GM21576 (cell line): ENCODE measurements at regions not wholly inside any gene's neighbourhood (a gene's known extent, or its start where the extent isn't known, plus 50 kb on each side); places are given as distances from the start of the nearest gene placed in this dataset.
"Not testable (repeated sequence)": the region's sequence is repeated elsewhere in the genome, so short reads cannot be mapped to it uniquely, and the experiment has no call there.

ENCODE experiments used
- ATAC-seq: cut with Tn5 transposase; IDR thresholded peaks from one replicate; pipeline ENCODE4 v1.9.1; 2021; ENCODE audit warnings: mild to moderate bottlenecking, moderate library complexity; ENCODE audit not compliant: unreplicated experiment

- no peak for ATAC-seq
Measured at GRCh38 chr7:15837306-15837950, 150.9 kb upstream of the MEOX2 start.

GRCh38 chr7:15836651-15837050, 150.2 kb upstream of the MEOX2 start:
- ATAC-seq, result no peak

- no peak for ATAC-seq
Measured at GRCh38 chr7:15836041-15836440, 149.6 kb upstream of the MEOX2 start.

- ATAC-seq, result no peak
Measured at GRCh38 chr7:15834446-15834845, 148.0 kb upstream of the MEOX2 start.

GRCh38 chr7:15832996-15833395, 146.5 kb upstream of the MEOX2 start:
- no peak for ATAC-seq

- no peak for ATAC-seq
Measured at GRCh38 chr7:15831606-15832005, 145.1 kb upstream of the MEOX2 start.

- no peak for ATAC-seq
Measured at GRCh38 chr7:15829691-15830090, 143.2 kb upstream of the MEOX2 start.

GRCh38 chr7:15828881-15829280, 142.4 kb upstream of the MEOX2 start:
- ATAC-seq, result no peak

GRCh38 chr7:15821484-15822427, 135.3 kb upstream of the MEOX2 start:
- ATAC-seq, result no peak

- no peak for ATAC-seq
Measured at GRCh38 chr7:15820319-15820718, 133.8 kb upstream of the MEOX2 start.

- ATAC-seq, result no peak
Measured at GRCh38 chr7:15816835-15817426, 130.4 kb upstream of the MEOX2 start.

GRCh38 chr7:15813448-15813847, 127.0 kb upstream of the MEOX2 start:
- no peak for ATAC-seq

GRCh38 chr7:15810383-15810782, 123.9 kb upstream of the MEOX2 start:
- not testable (repeated sequence) for ATAC-seq

- not testable (repeated sequence) for ATAC-seq
Measured at GRCh38 chr7:15809936-15810335, 123.5 kb upstream of the MEOX2 start.

- ATAC-seq, result no peak
Measured at GRCh38 chr7:15805891-15806290, 119.4 kb upstream of the MEOX2 start.

GRCh38 chr7:15802425-15802824, 115.9 kb upstream of the MEOX2 start:
- no peak for ATAC-seq

GRCh38 chr7:15801551-15801950, 115.1 kb upstream of the MEOX2 start:
- ATAC-seq, result no peak

GRCh38 chr7:15801041-15801440, 114.6 kb upstream of the MEOX2 start:
- ATAC-seq, result no peak

GRCh38 chr7:15798081-15798480, 111.6 kb upstream of the MEOX2 start:
- ATAC-seq, result no peak

GRCh38 chr7:15795393-15795792, 108.9 kb upstream of the MEOX2 start:
- ATAC-seq, result no peak

GRCh38 chr7:15794801-15795200, 108.3 kb upstream of the MEOX2 start:
- no peak for ATAC-seq

- no peak for ATAC-seq
Measured at GRCh38 chr7:15784694-15785030, 98.2 kb upstream of the MEOX2 start.
